ENCODE measurements at regions not wholly inside any gene's neighbourhood (a gene's known extent, or its start where the extent isn't known, plus 50 kb on each side); places are given as distances from the start of the nearest gene placed in this dataset.

DNA sequence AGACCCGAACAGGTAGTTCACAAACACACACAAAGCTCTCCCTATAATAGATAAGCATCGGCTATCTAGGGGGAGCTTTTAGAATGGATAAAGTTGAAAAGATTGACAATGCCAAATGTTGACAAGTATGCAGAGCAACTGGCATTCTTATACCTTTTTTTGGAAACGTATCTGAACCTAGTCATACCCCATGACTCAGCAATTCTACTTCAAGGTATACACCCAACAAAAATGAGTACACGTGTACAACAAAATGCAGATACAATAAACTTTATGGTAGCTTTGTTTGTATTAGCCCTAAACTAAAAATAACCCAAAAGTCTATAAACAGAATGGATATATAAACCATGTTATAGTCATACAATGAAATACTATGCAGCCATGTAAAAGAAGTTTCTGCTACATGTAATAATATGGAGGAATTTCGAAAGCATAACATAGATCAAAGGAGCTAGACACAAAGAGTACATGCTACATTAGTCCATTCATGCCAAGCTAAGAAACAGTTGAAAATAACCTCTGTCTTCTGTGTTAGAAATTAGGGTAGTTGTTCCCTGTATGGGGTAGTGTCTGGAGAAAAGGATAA is 718.5 kb upstream of the ZNF608 start:
- no TSS peak for BruUV-seq (replicated peaks)
- WGBS (ENCODE audit: insufficient coverage, insufficient replicate concordance, low lambda C conversion rate, missing lambda C conversion rate): 31% methylated on average over 5 of the region's 5 CpGs
- ATAC-seq (no peak), FAIRE-seq (no peak), DNase-seq (ENCODE audit: low read depth, low spot score) (no peak)
- no peaks in the 10 kb centered on the region for H3K9me3 ChIP-seq (replicated peaks; ENCODE audit: control insufficient read depth, insufficient read depth, low read length)
- no peaks in the 10 kb centered on the region for H4K20me1 ChIP-seq (ENCODE audit: control insufficient read depth, insufficient read depth)
- H3K9ac ChIP-seq (ENCODE audit: control insufficient read depth, insufficient read depth, low read length): no peak overlapping the region
- H3K27me3 ChIP-seq (replicated peaks in 1 of 2; ENCODE audit: control insufficient read depth in 2 of 2, insufficient read depth in 2 of 2, low read length in 1 of 2): no peaks in the 10 kb centered on the region
- no peak overlapping the region for H3K27ac ChIP-seq (ENCODE audit: control insufficient read depth, insufficient read depth)
- ChIA-PET RAD21 (ENCODE audit: unreplicated experiment) (no interaction called here), CTCF (interaction anchor here (0.7 kb wide), 1 partner anchor 21 kb away, joined by 3 read pairs; no protein-coding TSS in a partner anchor), POLR2A (no interaction called here), SMC1A (ENCODE audit: uncharacterized antibody, unreplicated experiment) (interaction anchor here (1.0 to 1.3 kb wide), 2 partner anchors 33 to 175 kb away, joined by 4 read pairs; no protein-coding TSS in a partner anchor)
- no peak overlapping the region for H3K4me3 ChIP-seq
- no peak overlapping the region for H3K4me2 ChIP-seq (ENCODE audit: control insufficient read depth, insufficient read depth)
- TF ChIP-seq FOXM1 (IDR thresholded peaks at IDR 0.05; ENCODE audit: low read depth, low read length): no peak
- no peak for TF ChIP-seq SREBF1 (IDR thresholded peaks at IDR 0.05; ENCODE audit: low read length)
- TF ChIP-seq PAX5 (IDR thresholded peaks at IDR 0.05; ENCODE audit: borderline replicate concordance, low read depth, low read length): no peak
- no peak for TF ChIP-seq POLR2A (IDR thresholded peaks at IDR 0.05; ENCODE audit: low read depth, low read length)
- no peak for TF ChIP-seq SMAD1 (IDR thresholded peaks at IDR 0.05; ENCODE audit: low read depth, partially characterized antibody)
- H3K36me3 ChIP-seq (ENCODE audit: control insufficient read depth in 2 of 2, insufficient read depth in 2 of 2, low read length in 1 of 2): no peaks in the 10 kb centered on the region
- in situ Hi-C loops (cut with MboI) (no loop called here), intact Hi-C loops (cut with micrococcal nuclease; ENCODE audit: unreplicated experiment) (no loop called here)
- H3K79me2 ChIP-seq (ENCODE audit: control insufficient read depth, insufficient read depth, low read length): no peaks in the 10 kb centered on the region
- H2AFZ ChIP-seq (ENCODE audit: control insufficient read depth, low read depth, low read length): no peak overlapping the region
- no peaks in the 10 kb centered on the region for H3K4me1 ChIP-seq (ENCODE audit: control insufficient read depth, insufficient read depth, low read length)

DNA sequence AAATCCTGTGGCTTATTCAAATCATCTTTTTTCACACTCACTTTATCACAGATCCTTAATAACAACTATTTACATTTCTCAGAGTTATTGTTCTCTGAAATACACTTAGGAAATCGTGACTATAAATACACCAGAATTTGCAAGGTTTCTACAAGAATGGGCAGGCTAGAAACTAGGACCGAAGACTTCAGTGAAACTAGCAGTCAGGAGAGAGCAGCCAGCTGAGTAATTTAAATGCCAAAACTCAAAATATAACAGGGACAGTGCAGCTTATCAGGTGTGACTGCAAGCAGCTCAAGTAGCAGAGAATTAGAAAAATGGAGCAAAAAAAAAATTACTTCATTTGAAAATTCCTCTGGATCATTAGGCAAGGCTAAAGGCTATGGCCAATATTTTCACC is 719.3 kb upstream of the ZNF608 start:
- Histone ChIP-seq H2AFZ (ENCODE audit: control insufficient read depth, low read depth, low read length) (no peak overlapping the region), H3K36me3 (ENCODE audit: control insufficient read depth in 2 of 2, insufficient read depth in 2 of 2, low read length in 1 of 2) (no peaks in the 10 kb centered on the region), H3K27ac (ENCODE audit: control insufficient read depth, insufficient read depth) (no peak overlapping the region), H4K20me1 (ENCODE audit: control insufficient read depth, insufficient read depth) (no peaks in the 10 kb centered on the region), H3K79me2 (ENCODE audit: control insufficient read depth, insufficient read depth, low read length) (no peaks in the 10 kb centered on the region), H3K4me3 (no peak overlapping the region), H3K9me3 (replicated peaks; ENCODE audit: control insufficient read depth, insufficient read depth, low read length) (no peaks in the 10 kb centered on the region), H3K27me3 (replicated peaks in 1 of 2; ENCODE audit: control insufficient read depth in 2 of 2, insufficient read depth in 2 of 2, low read length in 1 of 2) (no peaks in the 10 kb centered on the region), H3K4me1 (ENCODE audit: control insufficient read depth, insufficient read depth, low read length) (no peaks in the 10 kb centered on the region), H3K9ac (ENCODE audit: control insufficient read depth, insufficient read depth, low read length) (no peak overlapping the region), H3K4me2 (ENCODE audit: control insufficient read depth, insufficient read depth) (no peak overlapping the region)
- WGBS (ENCODE audit: insufficient coverage, insufficient replicate concordance, low lambda C conversion rate, missing lambda C conversion rate): 2% methylated on average over 2 of the region's 2 CpGs
- in situ Hi-C loops (cut with MboI) (no loop called here), intact Hi-C loops (cut with micrococcal nuclease; ENCODE audit: unreplicated experiment) (no loop called here)
- POLR2A ChIA-PET: no interaction called here
- FAIRE-seq (no peak), ATAC-seq (no peak), DNase-seq (ENCODE audit: low read depth, low spot score) (no peak)
- SMC1A ChIA-PET (ENCODE audit: uncharacterized antibody, unreplicated experiment): interaction anchor here (1.3 kb wide), 1 partner anchor 32 kb away, joined by 4 read pairs; no protein-coding TSS in a partner anchor
- RAD21 ChIA-PET (ENCODE audit: unreplicated experiment): no interaction called here
- BruUV-seq (replicated peaks): no TSS peak
- CTCF ChIA-PET: interaction anchor here (0.7 kb wide), 1 partner anchor 20 kb away, joined by 3 read pairs; no protein-coding TSS in a partner anchor
- TF ChIP-seq NR2C1 (IDR thresholded peaks at IDR 0.05): no peak
- no peak for TF ChIP-seq NBN (IDR thresholded peaks at IDR 0.05)
- TF ChIP-seq, protein P1, sequence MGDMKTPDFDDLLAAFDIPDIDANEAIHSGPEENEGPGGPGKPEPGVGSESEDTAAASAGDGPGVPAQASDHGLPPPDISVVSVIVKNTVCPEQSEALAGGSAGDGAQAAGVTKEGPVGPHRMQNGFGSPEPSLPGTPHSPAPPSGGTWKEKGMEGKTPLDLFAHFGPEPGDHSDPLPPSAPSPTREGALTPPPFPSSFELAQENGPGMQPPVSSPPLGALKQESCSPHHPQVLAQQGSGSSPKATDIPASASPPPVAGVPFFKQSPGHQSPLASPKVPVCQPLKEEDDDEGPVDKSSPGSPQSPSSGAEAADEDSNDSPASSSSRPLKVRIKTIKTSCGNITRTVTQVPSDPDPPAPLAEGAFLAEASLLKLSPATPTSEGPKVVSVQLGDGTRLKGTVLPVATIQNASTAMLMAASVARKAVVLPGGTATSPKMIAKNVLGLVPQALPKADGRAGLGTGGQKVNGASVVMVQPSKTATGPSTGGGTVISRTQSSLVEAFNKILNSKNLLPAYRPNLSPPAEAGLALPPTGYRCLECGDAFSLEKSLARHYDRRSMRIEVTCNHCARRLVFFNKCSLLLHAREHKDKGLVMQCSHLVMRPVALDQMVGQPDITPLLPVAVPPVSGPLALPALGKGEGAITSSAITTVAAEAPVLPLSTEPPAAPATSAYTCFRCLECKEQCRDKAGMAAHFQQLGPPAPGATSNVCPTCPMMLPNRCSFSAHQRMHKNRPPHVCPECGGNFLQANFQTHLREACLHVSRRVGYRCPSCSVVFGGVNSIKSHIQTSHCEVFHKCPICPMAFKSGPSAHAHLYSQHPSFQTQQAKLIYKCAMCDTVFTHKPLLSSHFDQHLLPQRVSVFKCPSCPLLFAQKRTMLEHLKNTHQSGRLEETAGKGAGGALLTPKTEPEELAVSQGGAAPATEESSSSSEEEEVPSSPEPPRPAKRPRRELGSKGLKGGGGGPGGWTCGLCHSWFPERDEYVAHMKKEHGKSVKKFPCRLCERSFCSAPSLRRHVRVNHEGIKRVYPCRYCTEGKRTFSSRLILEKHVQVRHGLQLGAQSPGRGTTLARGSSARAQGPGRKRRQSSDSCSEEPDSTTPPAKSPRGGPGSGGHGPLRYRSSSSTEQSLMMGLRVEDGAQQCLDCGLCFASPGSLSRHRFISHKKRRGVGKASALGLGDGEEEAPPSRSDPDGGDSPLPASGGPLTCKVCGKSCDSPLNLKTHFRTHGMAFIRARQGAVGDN (IDR thresholded peaks at IDR 0.05): no peak
- no peak for TF ChIP-seq GATAD2B (conservative IDR thresholded peaks at IDR 0.05; ENCODE audit: low read depth)
- TF ChIP-seq IKZF1 (conservative IDR thresholded peaks at IDR 0.05): no peak
- TF ChIP-seq, protein P2, sequence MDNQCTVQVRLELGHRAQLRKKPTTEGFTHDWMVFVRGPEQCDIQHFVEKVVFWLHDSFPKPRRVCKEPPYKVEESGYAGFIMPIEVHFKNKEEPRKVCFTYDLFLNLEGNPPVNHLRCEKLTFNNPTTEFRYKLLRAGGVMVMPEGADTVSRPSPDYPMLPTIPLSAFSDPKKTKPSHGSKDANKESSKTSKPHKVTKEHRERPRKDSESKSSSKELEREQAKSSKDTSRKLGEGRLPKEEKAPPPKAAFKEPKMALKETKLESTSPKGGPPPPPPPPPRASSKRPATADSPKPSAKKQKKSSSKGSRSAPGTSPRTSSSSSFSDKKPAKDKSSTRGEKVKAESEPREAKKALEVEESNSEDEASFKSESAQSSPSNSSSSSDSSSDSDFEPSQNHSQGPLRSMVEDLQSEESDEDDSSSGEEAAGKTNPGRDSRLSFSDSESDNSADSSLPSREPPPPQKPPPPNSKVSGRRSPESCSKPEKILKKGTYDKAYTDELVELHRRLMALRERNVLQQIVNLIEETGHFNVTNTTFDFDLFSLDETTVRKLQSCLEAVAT (IDR thresholded peaks at IDR 0.05): no peak
- TF ChIP-seq, protein P3, sequence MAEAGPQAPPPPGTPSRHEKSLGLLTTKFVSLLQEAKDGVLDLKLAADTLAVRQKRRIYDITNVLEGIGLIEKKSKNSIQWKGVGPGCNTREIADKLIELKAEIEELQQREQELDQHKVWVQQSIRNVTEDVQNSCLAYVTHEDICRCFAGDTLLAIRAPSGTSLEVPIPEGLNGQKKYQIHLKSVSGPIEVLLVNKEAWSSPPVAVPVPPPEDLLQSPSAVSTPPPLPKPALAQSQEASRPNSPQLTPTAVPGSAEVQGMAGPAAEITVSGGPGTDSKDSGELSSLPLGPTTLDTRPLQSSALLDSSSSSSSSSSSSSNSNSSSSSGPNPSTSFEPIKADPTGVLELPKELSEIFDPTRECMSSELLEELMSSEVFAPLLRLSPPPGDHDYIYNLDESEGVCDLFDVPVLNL (IDR thresholded peaks at IDR 0.05; ENCODE audit: low read depth, low read length): no peak
- TF ChIP-seq CHD2 (IDR thresholded peaks at IDR 0.05; ENCODE audit: borderline replicate concordance, low read depth, low read length): no peak

Measured in GM12878 (cell line).